GM20431 (cell line): ENCODE measurements at regions not wholly inside any gene's neighbourhood (a gene's known extent, or its start where the extent isn't known, plus 50 kb on each side); places are given as distances from the start of the nearest gene placed in this dataset.

Source experiments
- in situ Hi-C: fragments of 300-500 bp; cut with MseI, MboI; formaldehyde crosslinking; loops from one replicate; pipeline ENCODE4 v1.15.0; 2020; ENCODE audit warnings: low sequenced_read_pairs; ENCODE audit not compliant: unreplicated experiment

DNA sequence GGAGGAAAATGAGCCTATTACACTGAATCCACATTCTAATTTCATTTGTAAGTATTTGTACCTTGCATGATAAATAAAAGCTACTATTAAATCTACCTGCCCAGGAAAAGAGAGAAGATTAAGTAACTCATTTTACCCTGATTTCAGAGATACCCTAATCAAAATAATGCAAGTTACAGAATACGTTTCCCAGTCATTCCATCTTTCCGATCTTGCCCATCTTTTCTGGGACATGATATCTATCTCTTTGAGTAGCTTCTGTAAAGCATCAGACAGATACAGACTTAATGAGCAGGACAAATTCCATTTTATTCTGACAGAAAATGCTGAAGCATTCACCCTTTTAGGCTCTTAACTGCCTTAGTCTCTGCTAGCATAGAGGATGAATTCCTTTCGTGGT lies 56.6 kb downstream of the SPRY2 start:
- in situ Hi-C loops = no loop called here

DNA sequence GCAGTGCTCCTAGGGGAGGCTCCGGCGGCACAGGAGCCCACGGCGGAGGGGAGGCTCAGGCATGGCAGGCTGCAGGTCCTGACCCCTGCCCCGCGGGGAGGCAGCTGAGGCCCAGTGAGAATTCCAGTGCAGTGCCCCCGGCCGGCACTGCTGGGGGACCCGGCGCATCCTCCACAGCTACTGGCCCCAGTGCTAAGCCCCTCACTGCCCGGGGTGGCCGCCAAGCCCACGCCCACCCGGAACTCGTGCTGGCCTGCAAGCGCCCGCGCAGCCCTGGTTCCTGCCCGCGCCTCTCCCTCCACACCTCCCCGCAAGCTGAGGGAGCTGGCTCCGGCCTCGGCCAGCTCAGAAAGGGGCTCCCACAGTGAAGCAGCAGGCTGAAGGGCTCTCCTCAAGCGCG lies 62.2 kb downstream of the SPRY2 start:
- in situ Hi-C loops = no loop called here

DNA sequence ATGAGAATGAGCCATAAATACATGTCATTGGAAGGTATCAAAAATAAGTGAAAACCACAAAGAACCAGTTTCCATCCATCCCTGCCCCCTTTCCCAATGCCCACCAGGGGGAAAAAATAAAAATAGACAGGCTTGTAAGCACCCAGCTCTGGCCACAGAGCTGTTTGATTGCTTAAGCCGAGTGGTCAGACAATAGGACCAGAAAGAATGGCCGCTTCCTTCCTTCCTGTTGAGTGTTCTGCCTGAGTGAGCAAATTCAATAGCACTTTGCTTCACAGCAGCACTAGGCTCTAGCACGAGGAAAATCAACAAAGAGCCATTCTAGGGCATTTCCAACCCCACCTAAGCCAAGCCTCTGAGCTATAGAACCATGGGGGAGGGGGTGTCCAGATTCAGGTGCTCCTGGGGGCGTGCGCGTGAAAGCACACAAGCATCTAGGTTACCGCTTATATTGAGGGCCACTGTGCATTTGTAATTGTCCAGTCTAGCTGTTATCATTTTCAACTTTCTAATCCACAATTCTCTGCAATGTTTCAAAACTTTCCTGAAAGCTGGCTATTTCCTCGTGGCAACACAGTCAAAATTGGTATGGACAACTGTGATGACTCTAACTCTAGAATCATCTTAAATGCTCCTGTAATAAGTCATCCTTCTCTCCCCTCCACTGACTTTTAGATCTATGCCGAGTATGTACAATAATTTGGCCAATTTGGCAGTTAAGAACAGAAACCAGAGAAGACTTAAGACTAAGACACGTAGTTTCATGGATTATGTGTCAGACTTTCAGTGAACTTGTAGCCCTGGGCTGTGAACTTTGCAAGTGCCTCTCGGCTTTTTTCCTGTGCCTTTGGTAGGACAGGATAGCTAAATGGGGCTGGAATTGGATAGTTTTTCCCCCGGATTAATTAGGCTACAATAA lies 64.3 kb downstream of the SPRY2 start:
- in situ Hi-C loops = no loop called here

DNA sequence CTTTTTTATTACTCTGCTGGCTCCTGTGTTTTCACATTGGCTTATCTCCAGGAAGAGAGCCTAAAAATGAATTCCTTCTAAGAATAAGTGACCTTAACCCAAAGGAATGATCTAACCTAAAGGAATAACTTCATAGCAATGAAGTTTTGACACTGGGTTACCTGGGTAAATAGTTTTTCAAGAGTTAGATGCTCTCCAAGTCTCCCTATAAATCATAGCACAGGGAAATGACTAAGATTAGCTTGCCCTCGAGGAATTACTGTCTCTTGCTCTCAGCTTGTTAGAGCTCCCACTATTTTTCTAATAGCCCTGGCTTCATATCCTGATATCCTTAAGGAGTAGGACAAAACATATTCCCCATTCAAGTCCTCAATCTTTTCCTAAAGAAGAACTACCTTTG lies 66.3 kb downstream of the SPRY2 start:
- in situ Hi-C loops = no loop called here

DNA sequence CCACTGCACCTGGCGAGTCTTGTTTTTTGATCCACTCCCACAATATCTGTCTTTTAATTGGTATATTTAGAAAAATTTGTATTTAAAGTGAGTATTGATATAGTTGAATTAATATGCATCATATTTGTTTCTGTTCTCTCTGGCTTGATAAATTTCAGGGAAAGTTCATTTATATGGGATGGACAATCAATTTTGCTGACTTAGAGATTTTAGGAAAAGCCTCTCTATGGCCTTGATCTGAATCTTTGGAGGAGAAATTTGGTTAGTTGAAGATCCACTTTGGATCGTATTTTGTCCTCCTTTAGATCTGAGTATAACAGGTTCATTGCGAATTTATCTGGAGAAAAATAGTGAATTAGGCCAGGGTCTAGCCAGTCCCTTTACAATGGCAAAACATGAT lies 67.2 kb downstream of the SPRY2 start:
- in situ Hi-C loops = no loop called here

DNA sequence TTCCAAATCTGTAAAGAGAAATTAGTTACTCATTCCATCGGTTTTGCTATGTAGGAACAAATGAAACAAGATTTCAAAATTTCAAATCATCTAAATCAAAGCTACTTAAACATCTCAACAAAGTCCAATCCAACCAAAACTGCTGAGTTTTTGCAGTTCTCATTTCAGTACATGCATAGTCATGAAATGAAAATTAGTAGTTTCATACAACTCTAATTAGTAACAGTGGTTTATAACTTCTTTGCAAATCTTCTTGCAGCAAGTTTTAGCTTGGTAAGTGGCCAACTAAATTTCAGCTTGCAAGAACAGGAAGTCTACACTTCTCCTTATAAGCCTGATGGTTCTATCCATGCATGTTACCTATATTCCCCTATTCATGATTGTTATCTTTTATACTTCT lies 75.6 kb downstream of the SPRY2 start:
- in situ Hi-C loops = no loop called here

DNA sequence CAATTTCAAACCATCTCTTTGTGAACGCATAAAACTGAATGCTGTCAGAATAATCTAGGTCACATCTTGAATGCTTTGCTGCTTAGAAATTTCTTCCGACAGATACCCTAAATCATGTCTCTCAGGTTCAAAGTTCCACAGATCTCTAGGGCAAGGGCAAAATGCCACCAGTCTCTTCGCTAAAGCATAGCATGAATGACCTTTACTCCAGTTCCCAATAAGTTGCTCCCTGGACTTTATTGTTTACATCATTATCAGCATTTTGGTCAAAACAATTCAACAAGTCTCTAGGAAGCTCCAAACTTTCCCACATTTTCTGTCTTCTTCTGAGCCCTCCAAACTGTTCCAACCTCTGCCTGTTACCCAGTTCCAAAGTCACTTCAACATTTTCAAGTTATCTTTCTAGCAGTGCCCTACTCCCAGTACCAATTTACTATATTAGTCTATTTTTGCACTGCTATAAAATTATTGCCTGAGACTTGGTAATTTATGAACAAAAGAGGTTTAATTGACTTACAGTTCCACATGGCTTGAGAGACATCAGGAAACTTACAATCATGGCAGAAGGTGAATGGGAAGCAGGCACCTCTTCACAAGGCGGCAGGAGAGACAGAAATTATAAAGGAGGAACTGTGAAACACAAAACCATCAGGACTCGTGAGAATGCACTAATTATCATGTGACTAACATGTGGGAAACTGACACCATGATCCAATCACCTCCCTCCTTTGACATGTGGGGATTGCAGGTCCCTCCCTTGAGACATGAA lies 77.0 kb downstream of the SPRY2 start:
- in situ Hi-C loops = no loop called here

DNA sequence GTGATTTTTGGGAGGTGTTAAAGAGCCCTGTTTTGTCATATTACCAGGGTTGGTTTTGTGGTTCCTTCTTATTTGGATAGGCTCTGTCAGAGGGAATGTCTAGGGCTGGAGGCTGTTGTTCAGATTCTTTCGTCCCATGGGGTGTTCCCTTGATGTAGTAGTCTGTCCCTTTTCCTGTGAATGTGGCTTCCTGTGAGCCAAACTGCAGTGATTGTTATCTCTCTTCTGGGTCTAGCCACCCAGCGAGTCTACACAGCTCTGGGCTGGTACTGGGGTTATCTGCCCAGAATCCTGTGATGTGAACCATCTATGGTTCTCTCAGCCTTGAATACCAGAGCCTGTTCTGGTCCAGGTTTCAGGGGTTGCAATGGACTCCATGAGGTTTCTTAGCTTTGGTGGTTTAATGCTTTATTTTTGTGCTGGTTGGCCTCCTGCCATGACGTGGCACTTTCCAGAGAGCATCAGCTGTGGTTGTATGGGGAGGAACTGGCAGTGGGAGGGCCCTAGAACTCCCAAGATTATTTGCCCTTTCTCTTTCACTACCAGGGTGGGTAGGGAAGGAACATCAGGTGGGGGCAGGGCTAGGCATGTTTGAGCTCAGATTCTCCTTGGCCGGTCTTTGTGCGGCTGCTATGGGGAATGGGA lies 78.8 kb downstream of the SPRY2 start:
- in situ Hi-C loops = no loop called here

DNA sequence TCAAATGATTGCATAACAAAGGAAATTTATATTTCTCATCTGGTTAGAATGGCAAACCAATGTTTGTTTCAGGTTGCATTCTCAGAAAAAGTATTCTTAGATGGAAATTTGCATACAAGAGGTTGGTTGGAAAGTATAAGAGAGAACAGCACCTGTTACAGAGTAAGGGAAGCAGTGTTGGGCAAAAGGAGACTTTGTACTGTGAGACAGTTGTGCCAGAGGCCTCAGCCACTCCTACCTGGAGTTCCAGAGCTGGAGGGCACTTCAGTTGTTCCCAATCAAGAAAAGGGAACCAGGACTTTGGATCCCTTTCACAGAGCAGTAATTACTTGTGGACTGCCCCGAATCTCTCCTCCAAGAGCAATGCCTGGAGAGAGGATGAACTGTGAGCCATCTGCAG lies 81.8 kb downstream of the SPRY2 start:
- in situ Hi-C loops = no loop called here

DNA sequence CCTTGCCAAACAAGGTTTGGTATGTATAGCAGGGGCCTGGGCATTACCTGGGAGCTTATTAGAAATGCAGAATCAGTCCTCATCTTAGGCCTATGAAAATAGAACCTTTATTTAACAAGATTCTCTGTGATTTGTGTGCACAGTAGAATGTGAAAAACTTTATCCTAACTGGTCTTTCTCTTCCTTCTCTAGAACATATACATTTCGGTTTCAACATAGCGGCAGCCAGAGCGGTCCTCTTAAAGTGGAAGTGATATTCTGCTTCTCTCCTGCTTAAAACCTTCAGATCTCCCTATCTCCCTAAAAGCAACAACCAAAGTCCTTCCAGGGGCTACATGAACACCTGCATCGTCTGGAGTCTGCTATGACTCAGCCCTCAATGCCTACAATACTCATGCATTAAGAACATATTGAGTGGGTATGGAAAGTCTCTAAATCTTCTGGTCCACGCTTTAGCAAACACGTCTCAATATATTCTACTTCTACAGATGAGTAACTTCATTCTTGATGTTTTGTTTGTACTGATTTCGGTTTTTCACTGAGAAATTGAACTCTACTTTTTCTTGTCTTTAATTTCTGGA lies 84.5 kb downstream of the SPRY2 start:
- in situ Hi-C loops = no loop called here

DNA sequence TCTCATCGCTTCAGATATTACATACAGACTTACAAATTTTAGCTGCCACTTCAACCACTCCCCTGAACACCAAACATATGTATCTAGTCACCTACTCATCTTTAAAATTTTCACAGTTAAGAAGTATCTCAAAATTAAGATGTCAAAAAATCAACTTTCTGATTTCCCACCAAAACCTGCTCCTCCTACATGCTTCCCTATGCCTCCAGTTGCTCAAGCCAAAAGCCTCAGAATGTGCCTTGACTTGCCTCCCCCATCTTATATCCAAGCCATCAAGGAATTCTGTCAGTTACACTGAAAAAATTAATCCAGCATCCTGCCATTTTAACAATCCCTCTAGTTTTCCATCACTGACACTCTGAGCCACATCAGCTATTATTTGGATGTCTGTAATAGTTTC lies 85.0 kb downstream of the SPRY2 start:
- in situ Hi-C loops = no loop called here

DNA sequence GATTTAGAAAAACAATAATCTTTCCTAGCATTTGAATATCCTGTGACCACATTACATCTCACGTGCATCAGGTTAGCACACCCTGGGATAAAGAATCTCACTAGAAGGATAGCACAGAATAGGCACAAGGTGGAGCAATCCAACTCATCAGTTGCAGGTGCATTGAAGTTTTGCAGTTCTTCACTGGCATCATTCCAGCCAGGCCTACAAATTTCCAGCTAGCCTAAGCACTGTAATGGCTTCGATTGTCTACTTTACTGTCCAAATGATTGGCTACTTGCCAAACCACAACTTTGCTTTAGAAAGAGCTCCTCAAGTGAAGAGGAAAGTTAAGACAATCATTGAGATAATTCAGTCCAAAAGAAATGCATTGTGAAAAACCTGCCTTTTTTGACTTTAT lies 89.5 kb downstream of the SPRY2 start:
- in situ Hi-C loops = no loop called here

DNA sequence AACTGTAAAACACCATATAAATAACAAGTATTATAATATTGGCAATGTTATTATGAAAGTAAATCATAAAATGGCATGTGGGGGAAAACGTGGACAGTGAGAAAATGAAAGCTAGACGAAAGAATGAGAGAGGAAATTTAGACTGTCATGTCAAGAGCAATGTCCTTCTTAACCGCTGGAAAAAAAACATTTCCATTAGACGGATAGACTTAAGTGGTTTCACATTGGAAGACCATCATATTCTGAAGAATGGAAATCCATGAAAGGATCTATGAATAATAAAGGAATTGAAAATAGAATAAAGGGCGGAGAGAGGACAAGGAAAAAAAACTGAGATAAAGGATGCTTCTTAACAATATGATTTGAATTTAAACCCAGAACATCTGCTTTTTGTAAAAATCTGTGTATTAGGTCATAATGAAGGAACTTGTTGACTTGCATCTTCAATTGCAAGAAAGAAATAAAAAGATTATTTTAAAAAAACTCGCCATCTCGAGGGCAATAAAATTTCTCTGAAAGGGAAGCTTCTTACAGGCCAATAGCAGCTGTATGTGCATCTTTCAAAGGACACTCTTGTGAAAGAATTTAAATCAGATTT lies 90.6 kb downstream of the SPRY2 start:
- in situ Hi-C loops = no loop called here

DNA sequence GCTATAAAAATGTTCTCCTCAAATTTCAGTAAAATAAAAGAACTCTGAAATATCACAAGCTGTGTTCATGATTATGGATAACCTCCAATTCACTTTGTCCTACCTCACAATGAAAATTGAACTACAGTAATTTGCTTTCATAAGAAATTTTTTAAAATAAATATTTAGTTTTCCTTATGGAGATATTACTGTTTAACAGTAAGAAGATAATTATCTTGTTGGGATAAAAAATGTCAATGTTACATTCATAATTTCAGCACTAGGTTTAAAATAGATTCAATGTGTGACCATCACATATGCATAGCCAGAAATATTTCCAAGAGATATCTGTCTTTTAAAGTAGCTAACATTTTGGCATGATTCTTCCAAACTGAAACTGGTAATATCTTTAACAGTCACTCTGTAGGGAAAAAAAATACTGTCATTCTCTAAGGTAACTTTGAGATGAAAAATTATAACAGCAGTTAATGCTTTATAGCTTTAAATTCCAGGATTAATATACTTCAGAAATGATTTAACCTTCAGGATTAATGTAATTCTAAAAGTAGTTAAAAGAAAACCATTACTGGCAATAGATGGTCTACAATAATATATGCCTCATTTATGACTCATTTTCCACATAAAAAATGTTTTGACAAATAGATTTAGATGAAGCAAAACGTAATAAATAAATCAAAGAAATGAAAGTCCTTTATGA lies 91.3 kb downstream of the SPRY2 start:
- in situ Hi-C loops = no loop called here

DNA sequence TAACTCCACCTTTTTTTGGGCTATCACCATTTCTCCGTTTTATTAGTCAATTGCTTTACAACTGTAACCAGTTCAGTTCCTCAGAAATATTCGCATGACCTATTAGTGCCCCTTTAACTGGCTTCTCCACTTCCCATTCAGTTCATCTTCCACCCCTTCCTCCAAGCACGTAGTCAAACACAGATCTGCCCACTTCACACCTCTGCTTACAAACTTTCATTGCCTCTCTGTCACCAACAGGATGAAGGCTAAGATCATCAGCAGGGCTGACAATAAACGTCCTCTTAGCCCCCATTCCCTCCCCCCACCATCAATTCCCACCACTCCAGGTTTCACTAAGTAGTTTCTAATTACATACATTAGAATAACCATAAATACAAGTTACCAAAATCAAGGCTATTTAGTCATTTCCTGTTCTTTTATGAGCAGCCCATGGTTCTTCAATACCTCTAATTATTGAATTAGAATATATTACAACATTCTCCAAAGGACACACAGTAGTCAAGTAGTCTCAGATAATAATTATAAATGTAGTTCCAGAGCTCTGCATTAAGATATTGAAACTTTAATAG lies 95.7 kb downstream of the SPRY2 start:
- in situ Hi-C loops = no loop called here

DNA sequence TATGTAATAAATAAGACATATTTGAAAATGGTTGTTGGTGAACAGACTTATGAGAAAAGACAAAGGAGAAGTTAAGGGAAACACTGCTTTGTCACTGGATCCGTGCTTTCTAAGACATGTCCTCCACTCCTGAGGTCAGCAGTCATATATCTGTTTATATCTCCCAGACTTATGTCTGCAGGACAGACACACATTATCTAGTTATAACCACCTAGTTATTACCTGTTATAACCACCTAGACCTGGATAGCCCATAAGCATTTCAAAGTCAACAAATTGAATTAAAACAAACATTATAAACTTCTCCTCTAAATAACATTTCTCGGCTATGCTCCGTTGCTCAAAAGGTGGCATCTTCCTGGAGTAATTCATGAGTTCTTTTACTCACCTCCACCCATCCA lies 96.4 kb downstream of the SPRY2 start:
- in situ Hi-C loops = no loop called here

DNA sequence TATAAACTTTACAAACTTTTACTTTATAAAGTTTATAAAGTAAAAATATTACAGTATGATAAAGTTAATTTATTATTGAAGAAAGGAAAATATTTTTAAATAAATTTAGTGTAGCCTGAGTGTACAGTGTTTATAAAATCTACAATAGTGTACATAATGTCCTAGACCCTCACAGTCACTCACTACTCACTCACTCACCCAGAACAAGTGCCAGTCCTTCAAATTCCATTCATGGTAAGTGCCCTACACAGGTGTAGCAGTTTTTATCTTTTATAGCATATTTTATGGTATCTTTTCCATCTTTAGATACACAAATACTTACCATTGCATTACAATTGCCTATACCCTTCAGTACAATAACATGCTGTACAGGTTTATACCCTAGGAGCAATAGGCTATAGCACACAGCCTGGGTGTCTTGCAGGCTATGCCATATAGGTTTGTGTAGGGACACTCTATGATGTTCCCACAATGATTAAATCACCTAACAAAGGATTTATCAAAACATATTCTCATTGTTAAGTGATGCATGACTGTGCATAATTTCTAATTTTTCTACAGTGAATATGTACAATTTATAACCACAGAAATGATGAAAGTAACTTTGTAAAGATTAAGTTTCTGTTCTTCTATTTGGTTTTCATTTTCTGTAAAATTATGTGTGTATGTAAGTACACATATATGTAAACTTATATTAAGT lies 98.0 kb downstream of the SPRY2 start:
- in situ Hi-C loops = no loop called here

DNA sequence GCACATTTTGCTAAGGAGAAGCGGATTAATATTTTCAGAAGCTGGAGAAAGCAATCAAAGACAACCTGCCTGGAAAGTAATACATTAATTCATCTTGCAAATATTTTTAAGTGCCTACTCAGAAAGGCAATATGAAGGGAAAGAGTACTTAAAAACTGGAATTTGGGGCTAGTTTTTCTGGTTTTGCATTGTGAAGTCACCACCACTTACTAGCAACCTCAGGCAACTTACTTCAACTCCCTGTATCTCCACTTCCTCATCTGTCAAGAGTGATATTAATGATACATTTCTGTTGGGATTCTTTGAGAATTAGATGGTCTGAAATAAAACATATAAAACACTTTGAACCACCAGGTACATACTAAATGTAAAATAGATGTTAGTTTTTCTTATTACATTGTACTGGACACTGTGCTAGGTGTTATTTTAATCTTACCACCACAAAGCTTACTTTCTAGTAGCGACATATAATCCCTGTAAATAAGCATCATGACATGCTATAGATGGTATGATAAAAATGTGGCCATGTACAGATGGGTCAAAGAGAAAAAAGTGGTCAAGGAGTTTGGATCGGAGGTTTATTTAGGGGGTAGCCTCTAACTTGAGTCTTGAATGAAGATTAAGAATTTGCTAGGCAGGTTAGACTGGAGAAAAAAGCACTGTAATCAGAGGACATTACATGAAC lies 101.2 kb downstream of the SPRY2 start:
- in situ Hi-C loops = no loop called here
